MCF 10A (cell line): ENCODE measurements at regions not wholly inside any gene's neighbourhood (a gene's known extent, or its start where the extent isn't known, plus 50 kb on each side); places are given as distances from the start of the nearest gene placed in this dataset.

Experiments used
- BruUV-seq: library from RNA; stranded (reverse); fragments of 400-500 nt; replicated peaks from 2 replicates; lab custom pipeline; 2021; lab: Mats Ljungman, UMichigan
- CTCF ChIA-PET: fragments of 300-600 bp; sonication (Branson Sonifier 250); formaldehyde crosslinking; extraction: SDS; loops from one replicate; lab custom pipeline; 2021; ENCODE audit warnings: antibody characterized with exemption, inconsistent platforms; lab: Yijun Ruan, JAX
- POLR2A ChIA-PET: fragments of 300-600, 350-650 bp; sonication (Branson Sonifier 250); formaldehyde crosslinking; extraction: SDS; loops from one replicate; lab custom pipeline; 2020; ENCODE audit warnings: antibody characterized with exemption, inconsistent platforms; lab: Yijun Ruan, JAX
- DNase-seq: peaks from one replicate; pipeline ENCODE4 v3.0.0-alpha.2; 2018; ENCODE audit not compliant: unreplicated experiment
- H3K27ac Mint-ChIP-seq: one replicate; pipeline ENCODE4 v1.8.0; 2022; ENCODE audit warnings: mild to moderate bottlenecking, low read depth, mixed read lengths; ENCODE audit not compliant: unreplicated experiment
- H3K27me3 Mint-ChIP-seq: one replicate; pipeline ENCODE4 v1.8.0; 2022; ENCODE audit warnings: mixed read lengths; ENCODE audit not compliant: insufficient read depth, unreplicated experiment
- H3K36me3 Mint-ChIP-seq: one replicate; pipeline ENCODE4 v1.8.0; 2022; ENCODE audit warnings: mild to moderate bottlenecking, moderate library complexity, mixed read lengths; ENCODE audit not compliant: insufficient read depth, unreplicated experiment
- H3K4me1 Mint-ChIP-seq: one replicate; pipeline ENCODE4 v1.8.0; 2022; ENCODE audit warnings: mixed read lengths; ENCODE audit not compliant: insufficient read depth, unreplicated experiment
- H3K4me3 Mint-ChIP-seq: one replicate; pipeline ENCODE4 v1.8.0; 2022; ENCODE audit warnings: mild to moderate bottlenecking, moderate library complexity, mixed read lengths; ENCODE audit not compliant: unreplicated experiment
- H3K9me3 Mint-ChIP-seq: one replicate; pipeline ENCODE4 v1.8.0; 2022; ENCODE audit warnings: mixed read lengths; ENCODE audit not compliant: unreplicated experiment
- intact Hi-C: fragments of 100-400 bp; cut with micrococcal nuclease; formaldehyde crosslinking; loops from 2 replicates; pipeline ENCODE4 v1.14.1; 2022
- TF ChIP-seq, protein P1 (sequence below): fragments of 200-600 bp; IDR thresholded peaks from one replicate; pipeline ENCODE4 v1.8.0; 2022; ENCODE audit warnings: antibody characterized with exemption, mild to moderate bottlenecking; ENCODE audit not compliant: unreplicated experiment

DNA sequence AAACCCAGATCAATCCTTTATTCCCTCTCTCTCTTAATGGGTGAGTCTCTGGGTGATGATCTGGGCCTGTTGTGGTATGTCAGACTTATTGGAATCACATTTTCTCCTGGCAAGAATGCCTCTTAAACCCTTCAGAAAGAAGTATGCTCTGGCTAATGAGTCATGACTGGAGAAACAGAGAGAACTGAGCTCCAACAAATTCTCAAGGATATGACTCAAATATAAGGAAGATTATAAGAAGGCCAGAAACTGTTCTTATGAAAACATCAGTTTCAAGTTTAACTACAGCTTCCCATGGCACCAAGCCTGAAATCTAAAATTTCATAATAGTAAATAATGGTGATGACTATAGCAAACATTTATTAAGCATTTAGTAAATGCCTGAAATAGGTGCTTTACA lies 83.9 kb downstream of the OR5AK2 start:
- DNase-seq, result peak; percentile 96
- Mint-ChIP-seq H3K4me3 (no peak overlapping the region), H3K4me1 (peaks cover 26% of the 10 kb centered on the region), H3K9me3 (no peaks in the 10 kb centered on the region), H3K27me3 (no peaks in the 10 kb centered on the region), H3K27ac (peak overlapping the region; percentile 94), H3K36me3 (peaks cover 6% of the 10 kb centered on the region)
- ChIA-PET POLR2A (interaction anchor here (0.6 to 1.3 kb wide), 8 partner anchors 10 to 235 kb away, joined by 3 to 6 read pairs (median 4); no protein-coding TSS in a partner anchor), CTCF (interaction anchor here (0.6 to 2.4 kb wide), 8 partner anchors 43 to 570 kb away, joined by 3 to 9 read pairs (median 4); no protein-coding TSS in a partner anchor)
- TF ChIP-seq, protein P1, sequence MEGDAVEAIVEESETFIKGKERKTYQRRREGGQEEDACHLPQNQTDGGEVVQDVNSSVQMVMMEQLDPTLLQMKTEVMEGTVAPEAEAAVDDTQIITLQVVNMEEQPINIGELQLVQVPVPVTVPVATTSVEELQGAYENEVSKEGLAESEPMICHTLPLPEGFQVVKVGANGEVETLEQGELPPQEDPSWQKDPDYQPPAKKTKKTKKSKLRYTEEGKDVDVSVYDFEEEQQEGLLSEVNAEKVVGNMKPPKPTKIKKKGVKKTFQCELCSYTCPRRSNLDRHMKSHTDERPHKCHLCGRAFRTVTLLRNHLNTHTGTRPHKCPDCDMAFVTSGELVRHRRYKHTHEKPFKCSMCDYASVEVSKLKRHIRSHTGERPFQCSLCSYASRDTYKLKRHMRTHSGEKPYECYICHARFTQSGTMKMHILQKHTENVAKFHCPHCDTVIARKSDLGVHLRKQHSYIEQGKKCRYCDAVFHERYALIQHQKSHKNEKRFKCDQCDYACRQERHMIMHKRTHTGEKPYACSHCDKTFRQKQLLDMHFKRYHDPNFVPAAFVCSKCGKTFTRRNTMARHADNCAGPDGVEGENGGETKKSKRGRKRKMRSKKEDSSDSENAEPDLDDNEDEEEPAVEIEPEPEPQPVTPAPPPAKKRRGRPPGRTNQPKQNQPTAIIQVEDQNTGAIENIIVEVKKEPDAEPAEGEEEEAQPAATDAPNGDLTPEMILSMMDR, result no peak
- no TSS peak for BruUV-seq
- intact Hi-C loops, result loop anchor here (5.0 to 10.0 kb wide), 2 partner anchors 168 to 230 kb away; no protein-coding TSS in a partner anchor

DNA sequence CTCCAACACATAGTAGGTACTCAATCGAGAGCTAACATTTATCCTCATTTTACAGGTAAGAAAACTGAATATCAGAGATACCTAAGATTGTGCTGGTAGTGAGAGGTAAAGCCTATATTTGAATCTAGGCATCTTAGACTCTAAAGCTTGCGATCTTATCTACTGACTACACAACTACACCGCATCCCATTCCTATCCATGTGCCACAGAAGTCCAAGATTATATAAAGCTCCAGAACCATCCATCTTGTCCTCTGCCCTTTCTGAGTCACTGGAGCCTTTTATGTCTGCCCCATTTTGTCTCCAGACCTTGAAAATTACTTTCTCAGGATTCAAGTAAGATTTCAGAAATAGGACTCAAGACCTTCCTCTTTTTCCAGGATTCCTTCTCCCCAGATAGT lies 84.4 kb downstream of the OR5AK2 start:
- intact Hi-C loops, result loop anchor here (5.0 to 10.0 kb wide), 2 partner anchors 168 to 231 kb away; no protein-coding TSS in a partner anchor
- peak overlapping the region; percentile 94 for H3K27ac Mint-ChIP-seq
- BruUV-seq, result no TSS peak
- H3K36me3 Mint-ChIP-seq, result peaks cover 6% of the 10 kb centered on the region
- no peaks in the 10 kb centered on the region for H3K9me3 Mint-ChIP-seq
- POLR2A ChIA-PET, result interaction anchor here (0.6 to 1.3 kb wide), 8 partner anchors 9 to 234 kb away, joined by 3 to 6 read pairs (median 4); no protein-coding TSS in a partner anchor
- no peaks in the 10 kb centered on the region for H3K27me3 Mint-ChIP-seq
- CTCF ChIA-PET, result interaction anchor here (0.6 to 2.4 kb wide), 7 partner anchors 43 to 569 kb away, joined by 3 to 9 read pairs (median 3); no protein-coding TSS in a partner anchor
- no peak for DNase-seq
- TF ChIP-seq, protein P1, result no peak
- no peak overlapping the region for H3K4me3 Mint-ChIP-seq
- H3K4me1 Mint-ChIP-seq, result peaks cover 26% of the 10 kb centered on the region

DNA sequence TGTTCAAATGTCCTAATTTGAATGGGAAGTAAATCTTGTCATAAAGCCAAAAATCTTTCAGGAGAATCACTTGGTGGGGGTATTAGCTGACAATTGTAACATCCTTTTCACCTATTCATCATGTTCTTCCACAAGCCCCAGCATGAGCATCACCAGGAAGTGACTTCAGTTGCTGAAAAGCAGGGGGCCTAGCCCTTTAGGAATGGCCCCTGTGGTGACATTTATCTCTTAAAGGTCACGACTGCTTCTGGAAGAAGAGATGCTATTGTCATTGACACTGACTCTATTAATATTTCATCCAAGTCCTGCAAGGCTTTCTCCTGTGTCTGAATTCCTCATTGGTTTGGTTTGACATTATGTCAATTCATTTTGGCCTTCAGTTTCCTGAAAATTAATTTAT lies 92.6 kb downstream of the OR5AK2 start:
- no peaks in the 10 kb centered on the region for H3K9me3 Mint-ChIP-seq
- intact Hi-C loops, result no loop called here
- no peaks in the 10 kb centered on the region for H3K27me3 Mint-ChIP-seq
- DNase-seq, result no peak
- H3K4me3 Mint-ChIP-seq, result no peak overlapping the region
- no peaks in the 10 kb centered on the region for H3K36me3 Mint-ChIP-seq
- TF ChIP-seq, protein P1, result no peak
- CTCF ChIA-PET, result interaction anchor here (0.6 to 0.8 kb wide), 2 partner anchors 35 to 170 kb away, joined by 3 read pairs; no protein-coding TSS in a partner anchor
- POLR2A ChIA-PET, result no interaction called here
- H3K27ac Mint-ChIP-seq, result no peak overlapping the region
- H3K4me1 Mint-ChIP-seq, result no peaks in the 10 kb centered on the region
- no TSS peak for BruUV-seq

DNA sequence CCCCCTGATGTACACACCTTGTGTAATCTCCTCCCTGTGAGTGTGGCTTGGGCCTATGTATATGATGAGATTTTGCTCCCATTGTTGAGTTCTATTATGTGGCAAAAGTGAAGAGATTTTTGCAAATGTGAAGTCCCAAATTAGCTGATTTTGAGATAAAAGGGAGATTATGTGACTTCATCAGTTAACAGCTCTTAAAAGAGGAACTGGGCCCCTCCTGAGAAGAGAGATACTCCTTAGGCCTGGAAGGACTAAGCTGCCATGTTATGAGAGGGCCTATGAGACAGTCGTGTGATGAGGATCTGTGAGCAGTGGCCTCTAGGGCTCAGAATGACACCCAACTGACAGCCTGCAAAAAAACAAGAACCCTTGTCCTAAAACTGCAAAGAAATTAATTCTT lies 93.4 kb downstream of the OR5AK2 start:
- peak overlapping the region; percentile 20 for H3K27ac Mint-ChIP-seq
- H3K4me1 Mint-ChIP-seq, result no peaks in the 10 kb centered on the region
- intact Hi-C loops, result no loop called here
- H3K9me3 Mint-ChIP-seq, result no peaks in the 10 kb centered on the region
- no peaks in the 10 kb centered on the region for H3K27me3 Mint-ChIP-seq
- H3K4me3 Mint-ChIP-seq, result no peak overlapping the region
- TF ChIP-seq, protein P1, result no peak
- BruUV-seq, result no TSS peak
- H3K36me3 Mint-ChIP-seq, result no peaks in the 10 kb centered on the region
- no peak for DNase-seq
- ChIA-PET POLR2A (interaction anchor here (1.3 kb wide), 1 partner anchor 9 kb away, joined by 5 read pairs; no protein-coding TSS in a partner anchor), CTCF (no interaction called here)
